Coronary artery (tissue), 2 donors: ENCODE measurements at regions not wholly inside any gene's neighbourhood (a gene's known extent, or its start where the extent isn't known, plus 50 kb on each side); places are given as distances from the start of the nearest gene placed in this dataset.

ENCODE experiments used
- DNase-seq: peaks from one replicate; pipeline ENCODE4 v3.0.0-alpha.2; 2017; ENCODE audit warnings: low spot score
- H3K27ac ChIP-seq, 2 donors: fragments of 200-600 bp; sonication (generic); one replicate each; pipeline ENCODE4 v1.5.1; 2016 to 2019
- H3K4me3 ChIP-seq: fragments of 200-600 bp; sonication (generic); 2 replicates; pipeline ENCODE4 v1.5.1; 2016; ENCODE audit warnings: mild to moderate bottlenecking, moderate library complexity
- TF ChIP-seq, protein P1 (sequence below): fragments of 200-600 bp; sonication (generic); IDR thresholded peaks from one replicate; pipeline ENCODE4 v1.5.1; 2019; ENCODE audit warnings: antibody characterized with exemption

DNA sequence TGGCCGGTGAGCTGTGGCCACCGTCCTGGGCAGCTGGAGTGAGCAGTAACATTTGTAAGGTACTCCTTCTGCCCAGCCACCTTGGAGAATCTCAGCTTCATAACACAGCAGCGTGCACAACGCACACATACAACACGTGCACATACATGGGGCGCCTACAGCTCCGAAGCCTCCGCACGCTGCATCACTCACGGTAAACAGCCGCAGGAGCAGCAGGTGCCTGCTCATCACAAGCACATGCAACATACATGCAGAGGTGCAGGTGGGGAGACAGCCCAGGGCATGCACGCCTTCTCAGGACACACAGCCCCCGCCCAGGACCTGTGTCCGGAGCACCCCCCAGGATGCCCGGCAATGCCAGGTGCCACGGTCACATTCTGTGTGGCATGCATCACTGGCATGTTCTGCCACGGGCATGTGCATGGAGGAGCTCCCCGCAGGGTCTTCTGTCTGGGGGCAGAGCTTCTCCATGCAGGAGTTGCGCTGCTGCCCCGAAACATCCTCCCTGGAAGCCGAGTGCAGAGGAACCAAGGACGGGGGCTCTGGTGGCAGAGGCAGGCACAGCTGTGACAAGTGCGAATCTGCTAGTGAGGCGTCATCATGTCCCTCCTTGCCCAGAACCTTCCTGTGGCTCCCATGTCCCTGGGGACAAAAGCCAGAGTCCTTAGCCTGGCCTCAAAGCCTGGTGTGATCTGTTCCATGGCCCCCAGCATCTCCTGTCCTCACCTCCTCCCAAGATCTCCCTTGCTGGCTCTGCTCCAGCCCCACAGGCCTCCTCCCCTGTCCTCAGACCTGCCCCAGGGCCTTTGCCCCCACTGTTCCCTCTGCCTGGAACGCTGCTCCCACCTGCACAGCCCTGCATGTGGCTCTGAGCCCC lies 184.0 kb upstream of the GSE1 start:
- DNase-seq, result no peak
- H3K4me3 ChIP-seq, result no peak overlapping the region
- TF ChIP-seq, protein P1, sequence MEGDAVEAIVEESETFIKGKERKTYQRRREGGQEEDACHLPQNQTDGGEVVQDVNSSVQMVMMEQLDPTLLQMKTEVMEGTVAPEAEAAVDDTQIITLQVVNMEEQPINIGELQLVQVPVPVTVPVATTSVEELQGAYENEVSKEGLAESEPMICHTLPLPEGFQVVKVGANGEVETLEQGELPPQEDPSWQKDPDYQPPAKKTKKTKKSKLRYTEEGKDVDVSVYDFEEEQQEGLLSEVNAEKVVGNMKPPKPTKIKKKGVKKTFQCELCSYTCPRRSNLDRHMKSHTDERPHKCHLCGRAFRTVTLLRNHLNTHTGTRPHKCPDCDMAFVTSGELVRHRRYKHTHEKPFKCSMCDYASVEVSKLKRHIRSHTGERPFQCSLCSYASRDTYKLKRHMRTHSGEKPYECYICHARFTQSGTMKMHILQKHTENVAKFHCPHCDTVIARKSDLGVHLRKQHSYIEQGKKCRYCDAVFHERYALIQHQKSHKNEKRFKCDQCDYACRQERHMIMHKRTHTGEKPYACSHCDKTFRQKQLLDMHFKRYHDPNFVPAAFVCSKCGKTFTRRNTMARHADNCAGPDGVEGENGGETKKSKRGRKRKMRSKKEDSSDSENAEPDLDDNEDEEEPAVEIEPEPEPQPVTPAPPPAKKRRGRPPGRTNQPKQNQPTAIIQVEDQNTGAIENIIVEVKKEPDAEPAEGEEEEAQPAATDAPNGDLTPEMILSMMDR, result no peak
- no peak overlapping the region for H3K27ac ChIP-seq

DNA sequence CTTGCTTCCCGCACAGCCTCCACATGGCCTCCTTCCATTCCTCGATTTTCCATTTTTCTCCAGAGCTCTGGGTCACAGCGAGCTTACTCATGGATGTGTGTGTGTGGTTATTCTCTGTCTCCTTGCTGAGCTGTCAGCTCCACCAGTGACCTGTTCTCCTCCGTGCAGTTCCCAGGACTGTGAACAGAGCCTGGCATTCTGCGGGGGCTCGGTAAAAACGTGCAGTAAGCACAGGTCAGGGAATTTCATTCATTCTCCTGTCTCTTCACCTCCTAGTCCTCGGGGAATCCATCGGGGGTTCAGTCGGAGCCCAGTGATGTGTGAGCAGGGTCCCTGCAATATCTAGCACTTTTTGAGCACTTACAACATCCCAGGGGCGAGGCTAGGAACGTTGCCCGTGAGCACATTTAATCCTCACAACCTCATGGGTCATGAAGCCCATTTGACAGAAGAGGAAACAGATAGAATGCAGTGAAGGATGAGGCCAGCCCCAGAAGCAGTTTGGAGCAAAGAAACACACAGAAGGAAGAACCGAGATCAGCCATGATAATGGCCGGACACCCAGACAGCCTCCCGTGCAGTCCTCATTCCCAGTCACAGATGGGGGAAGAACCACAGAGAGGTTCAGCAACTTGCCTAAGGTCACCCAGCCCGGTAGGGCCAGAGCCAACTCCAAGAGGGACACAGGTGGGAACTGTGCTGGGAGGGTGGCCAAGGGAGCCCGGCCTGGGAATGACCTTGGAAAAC lies 183.2 kb upstream of the GSE1 start:
- Histone ChIP-seq H3K27ac (no peak overlapping the region), H3K4me3 (no peak overlapping the region)
- TF ChIP-seq, protein P1, result no peak
- no peak for DNase-seq

DNA sequence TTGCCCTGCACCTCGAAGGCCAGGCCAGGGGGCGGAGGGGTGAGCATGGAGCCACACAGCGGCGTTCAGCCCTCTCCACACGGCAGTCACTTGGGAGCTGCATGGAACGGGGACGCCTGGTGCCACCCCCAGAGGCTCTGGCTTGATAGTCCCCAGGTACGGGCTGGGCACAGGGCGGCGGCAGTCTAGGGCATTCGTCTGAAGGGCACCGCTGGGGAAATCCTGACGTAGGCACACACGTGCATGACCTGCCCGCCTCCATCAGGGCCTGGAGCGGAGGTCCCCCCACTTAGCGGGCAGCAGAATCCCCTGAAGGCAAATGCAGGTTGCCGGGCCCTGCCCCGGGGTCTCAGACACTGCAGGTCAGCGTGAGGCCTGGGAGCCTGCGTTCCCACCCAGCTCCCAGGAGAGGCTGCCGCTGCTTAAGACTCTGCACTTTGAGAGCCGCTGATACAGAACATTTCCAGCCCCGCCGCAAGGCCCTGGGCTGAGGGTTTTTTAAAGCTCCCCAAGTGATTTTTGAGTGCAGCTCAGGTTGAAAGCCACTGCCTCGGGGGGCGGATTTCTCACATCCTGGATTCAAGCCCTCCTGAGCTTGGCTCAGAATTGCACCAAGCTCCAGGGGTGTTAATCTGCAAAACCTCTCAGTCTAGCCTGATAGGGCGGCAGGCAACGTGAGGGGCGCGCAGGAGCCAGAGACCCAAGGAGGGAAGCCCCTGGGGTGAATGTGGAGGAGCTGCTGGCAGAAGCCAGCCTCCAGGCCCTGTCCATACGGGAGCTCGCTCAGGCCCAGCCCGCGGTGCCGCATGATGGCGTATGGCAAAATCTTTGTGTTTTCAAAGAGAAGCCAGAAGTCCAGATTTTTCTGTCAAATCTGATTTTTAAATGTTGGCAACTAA lies 182.3 kb upstream of the GSE1 start:
- TF ChIP-seq, protein P1, result no peak
- Histone ChIP-seq H3K4me3 (no peak overlapping the region), H3K27ac (no peak overlapping the region)
- DNase-seq, result no peak

DNA sequence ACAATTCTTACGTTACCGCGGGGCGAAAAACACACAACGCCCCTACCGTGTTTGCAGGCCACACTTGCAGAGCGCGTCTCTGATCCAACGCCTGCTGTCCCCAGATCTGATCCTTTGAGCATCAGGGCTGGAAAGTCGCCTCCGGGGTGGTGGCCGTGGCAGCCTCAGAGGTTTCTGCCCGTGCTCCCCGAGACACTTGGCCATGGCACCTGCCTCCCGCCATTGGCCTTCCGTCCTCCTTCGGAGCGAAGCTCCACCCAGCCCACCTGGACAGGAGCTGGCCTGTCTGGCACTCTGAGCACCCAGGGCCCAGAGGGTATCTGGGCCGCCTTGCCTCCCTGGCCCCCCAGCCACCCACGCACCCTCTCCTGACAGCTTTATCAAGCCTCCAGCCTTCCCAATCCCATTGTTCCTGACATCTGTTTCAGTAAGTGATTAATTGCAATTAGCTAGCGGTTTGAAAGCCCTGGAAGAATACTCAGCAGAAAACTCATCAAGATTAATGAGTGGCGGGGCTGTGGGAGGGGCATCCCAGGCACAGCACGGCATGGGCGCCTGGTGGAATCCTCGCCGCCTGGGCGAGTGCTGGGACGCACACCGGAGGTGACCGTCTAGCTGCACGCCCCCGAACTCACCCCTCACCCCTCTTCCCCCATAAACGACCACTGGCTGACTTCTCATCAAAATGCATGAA lies 181.5 kb upstream of the GSE1 start:
- H3K27ac ChIP-seq, result no peak overlapping the region

DNA sequence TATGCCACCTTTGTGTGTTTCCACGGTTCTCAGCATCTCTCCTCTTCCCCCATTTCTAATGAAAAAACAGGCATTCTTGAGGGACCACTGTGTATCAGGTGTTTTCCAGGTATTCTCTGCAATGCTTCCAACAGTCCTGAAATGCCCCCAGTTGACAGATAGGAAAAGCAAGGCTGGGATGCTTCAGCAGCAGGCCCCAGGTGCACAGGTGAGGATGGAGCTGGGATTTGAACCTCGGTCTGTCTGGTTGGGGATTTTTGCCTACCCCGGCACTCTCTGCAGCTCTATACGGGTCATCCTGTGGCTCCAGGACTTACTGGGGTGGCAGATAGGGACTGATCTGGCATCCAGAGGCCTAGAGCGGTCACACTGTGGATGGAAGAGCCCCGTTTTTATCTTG lies 180.5 kb upstream of the GSE1 start:
- Histone ChIP-seq H3K27ac (no peak overlapping the region), H3K4me3 (no peak overlapping the region)
- TF ChIP-seq, protein P1, result no peak
- DNase-seq, result no peak

More for the DNA sequence above, 181.5 kb upstream of the GSE1 start:
- TF ChIP-seq, protein P1, result no peak
- no peak for DNase-seq
- no peak overlapping the region for H3K4me3 ChIP-seq

DNA sequence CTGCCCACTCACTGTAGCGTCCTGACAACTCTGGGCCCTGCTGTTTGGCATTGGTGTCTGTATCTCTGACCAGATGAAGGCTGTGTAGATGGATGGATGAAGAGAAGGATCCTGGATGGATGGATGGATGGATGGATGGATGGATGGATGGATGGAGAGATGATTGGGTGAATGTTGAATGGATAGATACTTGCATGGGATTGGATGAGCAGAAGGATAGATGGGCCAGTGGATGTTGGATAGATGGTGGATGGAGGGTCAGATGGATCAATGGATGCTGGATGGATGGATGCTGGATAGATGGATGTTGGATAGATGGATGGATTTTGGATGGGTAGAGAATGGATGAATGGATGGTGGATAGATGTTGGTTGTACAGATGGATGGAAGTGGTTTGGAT lies 179.6 kb upstream of the GSE1 start:
- Histone ChIP-seq H3K27ac (no peak overlapping the region), H3K4me3 (no peak overlapping the region)
- DNase-seq, result no peak
- TF ChIP-seq, protein P1, result no peak
